ENCODE measurements at regions not wholly inside any gene's neighbourhood (a gene's known extent, or its start where the extent isn't known, plus 50 kb on each side); places are given as distances from the start of the nearest gene placed in this dataset.

- H3K36me3 ChIP-seq (ENCODE audit: control insufficient read depth, insufficient read depth, low read length): no peaks in the 10 kb centered on the region
- no peak for TF ChIP-seq CTCF (IDR thresholded peaks at IDR 0.05; ENCODE audit: insufficient read depth, low read length, severe bottlenecking)
- H3K4me3 ChIP-seq (ENCODE audit: low read depth, low read length): no peak overlapping the region
- no peaks in the 10 kb centered on the region for H3K27me3 ChIP-seq (ENCODE audit: control insufficient read depth, insufficient read depth, low read length)
- FAIRE-seq: peak; percentile 91
- peak; percentile 95 for DNase-seq (ENCODE audit: low read depth)
Measured at GRCh38 chr6:2542858-2543218, 207.9 kb downstream of the MYLK4 start.

- no peak for TF ChIP-seq CTCF (IDR thresholded peaks at IDR 0.05; ENCODE audit: insufficient read depth, low read length, severe bottlenecking)
- Histone ChIP-seq H3K36me3 (ENCODE audit: control insufficient read depth, insufficient read depth, low read length) (no peaks in the 10 kb centered on the region), H3K4me3 (ENCODE audit: low read depth, low read length) (no peak overlapping the region), H3K27me3 (ENCODE audit: control insufficient read depth, insufficient read depth, low read length) (no peaks in the 10 kb centered on the region)
- FAIRE-seq: no peak
- peak; percentile 46 for DNase-seq (ENCODE audit: low read depth)
Measured at GRCh38 chr6:2542101-2542857, 208.4 kb downstream of the MYLK4 start.

- no peak for TF ChIP-seq CTCF (IDR thresholded peaks at IDR 0.05; ENCODE audit: insufficient read depth, low read length, severe bottlenecking)
- Histone ChIP-seq H3K36me3 (ENCODE audit: control insufficient read depth, insufficient read depth, low read length) (no peaks in the 10 kb centered on the region), H3K27me3 (ENCODE audit: control insufficient read depth, insufficient read depth, low read length) (no peaks in the 10 kb centered on the region), H3K4me3 (ENCODE audit: low read depth, low read length) (no peak overlapping the region)
- no peak for FAIRE-seq
- no peak for DNase-seq (ENCODE audit: low read depth)
Measured at GRCh38 chr6:2536451-2536850, 214.3 kb downstream of the MYLK4 start.

GRCh38 chr6:2535506-2535905 lies 215.2 kb downstream of the MYLK4 start:
- no peak overlapping the region for H3K4me3 ChIP-seq (ENCODE audit: low read depth, low read length)
- H3K36me3 ChIP-seq (ENCODE audit: control insufficient read depth, insufficient read depth, low read length): no peaks in the 10 kb centered on the region
- no peak for TF ChIP-seq CTCF (IDR thresholded peaks at IDR 0.05; ENCODE audit: insufficient read depth, low read length, severe bottlenecking)
- no peak for DNase-seq (ENCODE audit: low read depth)
- no peaks in the 10 kb centered on the region for H3K27me3 ChIP-seq (ENCODE audit: control insufficient read depth, insufficient read depth, low read length)
- FAIRE-seq: no peak

GRCh38 chr6:2534406-2535042 lies 216.2 kb downstream of the MYLK4 start:
- no peak for TF ChIP-seq CTCF (IDR thresholded peaks at IDR 0.05; ENCODE audit: insufficient read depth, low read length, severe bottlenecking)
- no peak for DNase-seq (ENCODE audit: low read depth)
- Histone ChIP-seq H3K4me3 (ENCODE audit: low read depth, low read length) (no peak overlapping the region), H3K27me3 (ENCODE audit: control insufficient read depth, insufficient read depth, low read length) (no peaks in the 10 kb centered on the region), H3K36me3 (ENCODE audit: control insufficient read depth, insufficient read depth, low read length) (no peaks in the 10 kb centered on the region)
- peak; percentile 72 for FAIRE-seq
